Fibroblast of the aortic adventitia (primary cell): ENCODE measurements at regions not wholly inside any gene's neighbourhood (a gene's known extent, or its start where the extent isn't known, plus 50 kb on each side); places are given as distances from the start of the nearest gene placed in this dataset.
"Not testable (repeated sequence)": the region's sequence is repeated elsewhere in the genome, so short reads cannot be mapped to it uniquely, and the experiment has no call there.

ENCODE experiments used
- DNase-seq: peaks from one replicate; pipeline ENCODE4 v3.0.0-alpha.2; 2010; ENCODE audit warnings: low read depth
- H3K4me3 ChIP-seq: 2 replicates; pipeline ENCODE4 v1.5.1; 2011; ENCODE audit warnings: low read depth, mild to moderate bottlenecking, control low read depth, low read length, moderate library complexity
- TF ChIP-seq, protein P1 (sequence below): IDR thresholded peaks from 2 replicates; pipeline ENCODE4 v1.5.1; 2011; ENCODE audit warnings: mild to moderate bottlenecking, low read length, control low read depth, inconsistent platforms; ENCODE audit not compliant: insufficient read depth

DNA sequence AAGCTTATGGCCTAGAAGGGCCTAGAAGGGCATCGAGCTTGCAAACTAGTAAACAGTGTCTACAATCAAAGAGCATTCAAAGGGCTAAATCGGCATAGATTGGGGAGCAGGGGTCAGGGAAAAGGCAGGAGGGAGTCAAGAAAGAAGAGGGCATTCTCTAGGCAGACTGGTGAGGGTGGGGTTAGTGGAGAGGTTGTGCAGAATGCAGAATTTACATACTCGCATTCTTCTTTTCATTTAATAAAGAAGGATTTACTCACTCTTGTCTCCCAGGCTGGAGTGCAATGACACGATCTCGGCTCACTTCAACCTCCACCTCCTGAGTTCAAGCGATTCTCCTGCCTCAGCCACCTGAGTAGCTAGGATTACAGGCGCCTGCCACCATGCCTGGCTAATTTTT, 110.7 kb downstream of the TRIM43 start:
- no peak for DNase-seq
- TF ChIP-seq, protein P1, sequence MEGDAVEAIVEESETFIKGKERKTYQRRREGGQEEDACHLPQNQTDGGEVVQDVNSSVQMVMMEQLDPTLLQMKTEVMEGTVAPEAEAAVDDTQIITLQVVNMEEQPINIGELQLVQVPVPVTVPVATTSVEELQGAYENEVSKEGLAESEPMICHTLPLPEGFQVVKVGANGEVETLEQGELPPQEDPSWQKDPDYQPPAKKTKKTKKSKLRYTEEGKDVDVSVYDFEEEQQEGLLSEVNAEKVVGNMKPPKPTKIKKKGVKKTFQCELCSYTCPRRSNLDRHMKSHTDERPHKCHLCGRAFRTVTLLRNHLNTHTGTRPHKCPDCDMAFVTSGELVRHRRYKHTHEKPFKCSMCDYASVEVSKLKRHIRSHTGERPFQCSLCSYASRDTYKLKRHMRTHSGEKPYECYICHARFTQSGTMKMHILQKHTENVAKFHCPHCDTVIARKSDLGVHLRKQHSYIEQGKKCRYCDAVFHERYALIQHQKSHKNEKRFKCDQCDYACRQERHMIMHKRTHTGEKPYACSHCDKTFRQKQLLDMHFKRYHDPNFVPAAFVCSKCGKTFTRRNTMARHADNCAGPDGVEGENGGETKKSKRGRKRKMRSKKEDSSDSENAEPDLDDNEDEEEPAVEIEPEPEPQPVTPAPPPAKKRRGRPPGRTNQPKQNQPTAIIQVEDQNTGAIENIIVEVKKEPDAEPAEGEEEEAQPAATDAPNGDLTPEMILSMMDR = no peak
- no peak overlapping the region for H3K4me3 ChIP-seq

DNA sequence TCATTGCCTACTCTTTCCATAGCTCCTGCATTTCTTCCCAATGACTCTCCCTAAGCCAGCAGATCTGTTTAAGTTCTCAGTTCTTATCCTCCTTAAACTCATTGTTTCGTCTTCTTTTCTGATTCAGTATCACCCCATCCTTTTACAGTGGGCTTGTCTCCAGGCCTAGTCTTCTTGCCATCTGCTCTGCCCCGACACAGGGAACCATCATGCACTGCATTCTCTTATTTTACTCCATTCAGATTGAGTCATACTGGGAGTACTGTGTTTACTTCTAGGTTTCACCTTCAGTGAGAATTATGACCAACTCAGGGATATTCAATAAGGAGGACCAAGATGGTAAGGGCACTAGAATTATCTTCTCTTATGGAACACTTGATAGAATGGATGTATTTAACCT, 115.4 kb downstream of the TRIM43 start:
- DNase-seq, H3K4me3 ChIP-seq: not testable (repeated sequence)

DNA sequence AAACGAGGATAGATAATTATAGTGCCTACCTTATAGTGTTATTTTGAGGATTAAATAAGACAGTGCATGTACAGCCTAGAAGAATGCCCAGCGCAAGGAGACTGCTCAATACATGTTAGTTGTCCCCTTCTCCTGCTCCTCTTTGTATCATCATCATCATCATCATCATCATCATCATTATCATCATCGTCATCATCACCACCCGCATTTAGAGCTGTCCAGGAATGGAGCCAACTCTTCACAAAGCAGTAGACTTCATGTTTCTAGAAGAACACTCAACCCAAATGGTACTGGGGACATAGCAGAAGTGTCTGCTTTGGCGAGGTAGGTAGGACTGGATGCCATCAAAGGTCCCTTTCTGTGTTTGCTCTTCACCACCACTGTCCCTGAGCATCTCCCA, 116.0 kb downstream of the TRIM43 start:
- TF ChIP-seq, protein P1 = no peak
- no peak for DNase-seq
- no peak overlapping the region for H3K4me3 ChIP-seq

DNA sequence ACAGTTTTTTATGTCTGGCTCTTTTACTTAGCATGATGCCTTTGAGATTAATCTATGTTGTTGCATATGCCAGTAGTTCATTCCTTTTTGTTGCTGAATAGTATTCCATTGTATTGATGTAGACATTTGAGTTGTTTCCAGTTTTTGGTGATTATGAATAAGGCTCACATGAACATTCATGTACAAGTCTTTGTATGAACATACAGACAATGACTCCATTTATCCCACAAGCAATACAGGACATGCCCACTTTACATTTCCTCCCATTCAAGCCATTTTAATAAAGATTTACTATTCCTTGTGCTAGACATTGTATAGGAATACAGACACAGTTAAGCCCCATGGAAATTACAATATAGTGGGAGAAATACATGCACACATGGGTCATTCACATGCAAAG, 118.0 kb downstream of the TRIM43 start:
- TF ChIP-seq, protein P1 = no peak
- no peak overlapping the region for H3K4me3 ChIP-seq
- DNase-seq = no peak

DNA sequence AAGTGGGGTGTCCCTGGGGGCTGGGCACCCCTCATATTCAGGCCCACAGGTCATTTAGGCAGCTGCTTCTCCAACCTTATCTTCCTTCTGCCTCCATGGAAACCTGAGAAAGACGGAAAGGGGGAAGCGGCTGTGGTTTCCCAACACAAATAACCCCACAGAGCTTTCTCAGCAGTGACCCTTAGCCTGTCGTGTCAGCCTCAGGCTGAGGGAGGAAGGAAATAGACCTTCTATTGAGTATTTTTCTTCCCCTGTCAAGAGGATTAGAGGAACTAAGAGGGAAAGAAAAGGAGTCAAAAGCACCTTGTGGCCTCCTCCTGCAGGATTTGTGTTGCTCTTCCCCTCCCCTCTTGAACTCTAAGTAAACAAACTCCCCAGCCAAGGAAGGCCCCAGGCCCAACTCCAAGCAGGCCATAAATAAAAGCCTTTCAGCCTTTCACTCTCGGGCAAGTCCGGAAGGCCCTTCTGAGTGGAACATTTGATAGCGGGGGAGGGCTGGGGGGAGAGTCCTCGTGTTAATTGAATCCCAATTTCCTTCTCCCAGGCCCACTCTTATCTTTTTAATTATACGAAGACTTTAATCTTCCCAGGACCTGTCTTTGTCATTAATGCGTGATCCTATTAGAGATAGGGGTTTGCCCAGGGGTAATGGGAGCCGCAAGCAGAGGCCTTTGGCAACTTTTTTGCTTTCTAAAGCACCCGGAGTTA, 121.8 kb downstream of the TRIM43 start:
- H3K4me3 ChIP-seq, DNase-seq: not testable (repeated sequence)

DNA sequence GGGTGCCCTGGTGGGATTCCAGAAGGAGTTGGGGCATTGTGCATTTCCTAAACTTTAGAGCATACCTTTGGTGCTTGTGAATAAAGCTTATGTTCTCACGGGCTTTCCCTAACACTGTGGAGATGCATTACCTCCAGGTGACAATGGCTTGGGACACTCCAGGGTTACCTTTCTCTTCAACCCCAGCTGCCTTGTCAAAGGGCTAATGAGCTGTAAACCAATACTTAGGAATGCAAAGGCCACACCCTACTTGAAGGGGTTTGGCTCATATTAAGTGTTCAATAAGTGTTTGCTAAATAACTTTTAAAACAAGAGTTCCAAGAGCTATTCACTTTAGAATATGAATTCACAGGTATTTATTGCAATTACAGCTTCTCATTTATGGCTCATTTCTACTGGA, 122.6 kb downstream of the TRIM43 start:
- not testable (repeated sequence) for H3K4me3 ChIP-seq, DNase-seq

DNA sequence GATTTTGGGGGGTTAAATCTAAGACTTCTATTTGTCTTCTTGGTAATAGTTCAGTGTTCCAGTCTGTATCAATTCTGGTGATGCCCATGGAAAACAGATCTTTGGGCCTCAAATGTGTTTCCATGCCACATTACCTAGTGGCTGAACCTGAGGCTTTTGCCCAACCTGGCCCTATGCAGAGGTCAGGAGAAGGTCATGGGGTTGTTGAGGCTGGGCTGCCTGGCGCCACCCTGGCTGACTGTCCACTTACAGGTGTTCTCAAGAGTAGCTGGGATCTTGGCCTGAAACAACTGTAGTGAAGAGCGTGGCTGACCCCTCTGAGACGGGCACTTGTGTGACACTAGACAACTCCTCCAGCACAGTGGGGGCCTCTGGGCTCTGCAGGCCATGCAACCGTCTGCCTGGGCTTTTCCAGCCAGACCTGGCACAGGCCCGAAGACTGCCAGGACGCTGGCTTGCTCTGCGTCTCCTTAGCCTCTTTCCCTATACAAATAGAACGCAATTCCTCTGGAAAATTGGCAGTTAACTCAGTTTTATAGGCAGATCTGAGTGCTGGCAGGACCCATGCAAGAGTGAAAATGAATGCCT, 127.8 kb downstream of the TRIM43 start:
- no peak for DNase-seq
- no peak overlapping the region for H3K4me3 ChIP-seq
- TF ChIP-seq, protein P1 = no peak

DNA sequence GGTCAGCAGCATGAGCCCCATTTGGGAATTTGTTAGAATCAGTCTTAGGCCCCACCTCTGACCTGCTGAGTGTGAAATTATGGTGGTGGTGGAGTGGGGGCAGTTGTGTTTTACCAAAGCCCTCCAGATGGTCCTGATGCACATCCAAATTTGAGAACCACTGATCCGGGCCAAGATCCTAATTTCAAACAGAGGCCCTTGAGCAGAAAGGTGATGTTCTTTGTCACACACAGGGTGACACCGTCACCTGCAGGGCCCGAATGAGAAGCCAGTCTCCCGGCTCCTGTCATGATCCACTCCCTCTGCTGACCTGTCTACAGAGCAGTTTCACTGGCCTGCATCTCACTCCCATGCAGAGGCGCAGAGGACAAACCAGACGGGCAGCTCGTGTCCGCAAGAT, 129.9 kb downstream of the TRIM43 start:
- TF ChIP-seq, protein P1 = no peak
- H3K4me3 ChIP-seq = no peak overlapping the region
- no peak for DNase-seq
